Common myeloid progenitor, CD34-positive (primary cell): ENCODE measurements at regions not wholly inside any gene's neighbourhood (a gene's known extent, or its start where the extent isn't known, plus 50 kb on each side); places are given as distances from the start of the nearest gene placed in this dataset.

ENCODE experiments used
- CTCF ChIA-PET: fragments of 350-600 bp; sonication (Branson Sonifier 250); formaldehyde crosslinking; loops from one replicate; lab custom pipeline; 2021; ENCODE audit warnings: antibody characterized with exemption; lab: Charles Lee
- POLR2A ChIA-PET: fragments of 350-600 bp; sonication (Branson Sonifier 250); formaldehyde crosslinking; loops from one replicate; lab custom pipeline; 2021; ENCODE audit warnings: antibody characterized with exemption; lab: Charles Lee
- DNase-seq, 3 donors: peaks; one replicate each; pipeline versions ENCODE4 v3.0.0 to v3.0.0-alpha.2; 2013
- H3K27ac ChIP-seq, 2 experiments: 1 replicate in 1 of 2; 2 replicates in 1 of 2; pipeline ENCODE4 v1.7.0; 2013; ENCODE audit warnings: inconsistent platforms in 2 of 2, low read length in 2 of 2, mild to moderate bottlenecking in 2 of 2, low read depth in 1 of 2, moderate library complexity in 1 of 2; ENCODE audit not compliant: severe bottlenecking in 2 of 2, insufficient read depth in 1 of 2, poor library complexity in 1 of 2
- H3K27me3 ChIP-seq, 5 experiments: replicated peaks in 2 of 5; 1 replicate in 3 of 5; 2 replicates in 2 of 5; pipeline versions ENCODE4 v1.6.1 to v1.7.0; 2013; ENCODE audit warnings: low read length in 4 of 5, mild to moderate bottlenecking in 2 of 5, moderate library complexity in 2 of 5, inconsistent platforms in 1 of 5; ENCODE audit not compliant: insufficient read depth in 5 of 5, control insufficient read depth in 4 of 5
- H3K36me3 ChIP-seq, 4 experiments: 1 replicate in 2 of 4; 2 replicates in 2 of 4; pipeline versions ENCODE4 v1.6.1 to v1.7.0; 2013; ENCODE audit warnings: low read length in 3 of 4, control low read depth in 1 of 4, mild to moderate bottlenecking in 1 of 4; ENCODE audit not compliant: control insufficient read depth in 4 of 4, insufficient read depth in 4 of 4
- H3K4me1 ChIP-seq, 4 experiments: 1 replicate in 3 of 4; 2 replicates in 1 of 4; pipeline versions ENCODE4 v1.6.1 to v1.7.1; 2013; ENCODE audit warnings: low read length in 3 of 4, mild to moderate bottlenecking in 3 of 4, control low read depth in 1 of 4, inconsistent platforms in 1 of 4, moderate library complexity in 1 of 4; ENCODE audit not compliant: control insufficient read depth in 4 of 4, insufficient read depth in 4 of 4; ENCODE audit errors: control extremely low read depth in 1 of 4
- H3K4me3 ChIP-seq, 7 experiments: 1 replicate in 4 of 7; 2 replicates in 3 of 7; pipeline versions ENCODE4 v1.5.1 to v1.7.0; 2013; ENCODE audit warnings: mild to moderate bottlenecking in 7 of 7, low read length in 6 of 7, moderate library complexity in 6 of 7, inconsistent platforms in 2 of 7, low read depth in 2 of 7, control low read depth in 1 of 7; ENCODE audit not compliant: insufficient read depth in 4 of 7, control insufficient read depth in 1 of 7; ENCODE audit errors: extremely low read depth in 1 of 7
- H3K9me3 ChIP-seq, 5 experiments: 1 replicate in 4 of 5; 2 replicates in 1 of 5; pipeline versions ENCODE4 v1.6.1 to v1.7.1; 2013; ENCODE audit warnings: low read length in 4 of 5, mild to moderate bottlenecking in 2 of 5, inconsistent platforms in 1 of 5, low read depth in 1 of 5, moderate library complexity in 1 of 5; ENCODE audit not compliant: control insufficient read depth in 4 of 5, insufficient read depth in 2 of 5; ENCODE audit errors: control extremely low read depth in 1 of 5
- WGBS: methylation state at CpG from one replicate; pipeline ENCODE4 v1.1.5; 2013; ENCODE audit not compliant: insufficient coverage; 5-methylcytosine and 5-hydroxymethylcytosine counted together

GRCh38 chr2:107545066-107545465, 281.6 kb upstream of the RGPD4 start:
- H3K4me3 ChIP-seq, result no peak overlapping the region
- no peaks in the 10 kb centered on the region for H3K4me1 ChIP-seq
- no peak overlapping the region for H3K27ac ChIP-seq
- WGBS, result 94% methylated on average over 8 of the region's 11 CpGs
- POLR2A ChIA-PET, result no interaction called here
- H3K9me3 ChIP-seq, result no peaks in the 10 kb centered on the region
- CTCF ChIA-PET, result no interaction called here
- no peak for DNase-seq
- H3K27me3 ChIP-seq, result no peaks in the 10 kb centered on the region
- H3K36me3 ChIP-seq, result no peaks in the 10 kb centered on the region

GRCh38 chr2:107545851-107546250, 280.8 kb upstream of the RGPD4 start:
- Histone ChIP-seq H3K27ac (no peak overlapping the region), H3K36me3 (no peaks in the 10 kb centered on the region), H3K4me3 (no peak overlapping the region), H3K4me1 (no peaks in the 10 kb centered on the region), H3K27me3 (no peaks in the 10 kb centered on the region), H3K9me3 (no peaks in the 10 kb centered on the region)
- ChIA-PET CTCF (no interaction called here), POLR2A (no interaction called here)
- no CpG with 5 or more reads among the region's 4 CpGs for WGBS
- no peak for DNase-seq

- 67% methylated on average over 1 of the region's 1 CpG for WGBS
- ChIA-PET POLR2A (no interaction called here), CTCF (no interaction called here)
- Histone ChIP-seq H3K9me3 (no peaks in the 10 kb centered on the region), H3K4me3 (no peak overlapping the region), H3K27me3 (no peaks in the 10 kb centered on the region), H3K4me1 (no peaks in the 10 kb centered on the region), H3K27ac (no peak overlapping the region), H3K36me3 (no peaks in the 10 kb centered on the region)
- no peak for DNase-seq
Observed at GRCh38 chr2:107548216-107548615, 278.5 kb upstream of the RGPD4 start.

- ChIA-PET CTCF (no interaction called here), POLR2A (no interaction called here)
- DNase-seq, result no peak
- H3K4me3 ChIP-seq, result no peak overlapping the region
- H3K9me3 ChIP-seq, result peaks cover 0 to 14% (median 9%) of the 10 kb centered on the region in 5 experiments
- no peak overlapping the region for H3K27ac ChIP-seq
- no peaks in the 10 kb centered on the region for H3K27me3 ChIP-seq
- H3K36me3 ChIP-seq, result no peaks in the 10 kb centered on the region
- 67% methylated on average over 1 of the region's 2 CpGs for WGBS
- H3K4me1 ChIP-seq, result no peaks in the 10 kb centered on the region
Observed at GRCh38 chr2:107553046-107553445, 273.6 kb upstream of the RGPD4 start.

GRCh38 chr2:107553539-107553938, 273.2 kb upstream of the RGPD4 start:
- CTCF ChIA-PET, result no interaction called here
- H3K27ac ChIP-seq, result no peak overlapping the region
- no peaks in the 10 kb centered on the region for H3K27me3 ChIP-seq
- H3K9me3 ChIP-seq, result peaks cover 0 to 14% (median 10%) of the 10 kb centered on the region in 5 experiments
- H3K4me3 ChIP-seq, result no peak overlapping the region
- POLR2A ChIA-PET, result no interaction called here
- no peak for DNase-seq
- H3K36me3 ChIP-seq, result no peaks in the 10 kb centered on the region
- WGBS, result 85% methylated on average over 2 of the region's 5 CpGs
- no peaks in the 10 kb centered on the region for H3K4me1 ChIP-seq

- ChIA-PET POLR2A (no interaction called here), CTCF (no interaction called here)
- 100% methylated on average over 4 of the region's 5 CpGs for WGBS
- Histone ChIP-seq H3K4me1 (no peaks in the 10 kb centered on the region), H3K36me3 (no peaks in the 10 kb centered on the region), H3K27ac (no peak overlapping the region), H3K9me3 (peaks cover 1 to 14% (median 10%) of the 10 kb centered on the region in 5 experiments), H3K27me3 (no peaks in the 10 kb centered on the region), H3K4me3 (no peak overlapping the region)
- DNase-seq, result no peak
Observed at GRCh38 chr2:107556038-107556627, 270.6 kb upstream of the RGPD4 start.

GRCh38 chr2:107558295-107558694, 268.4 kb upstream of the RGPD4 start:
- DNase-seq, result no peak
- Histone ChIP-seq H3K27ac (no peak overlapping the region), H3K36me3 (no peaks in the 10 kb centered on the region), H3K9me3 (peaks cover 1 to 14% (median 10%) of the 10 kb centered on the region in 5 experiments), H3K4me1 (no peaks in the 10 kb centered on the region), H3K4me3 (no peak overlapping the region), H3K27me3 (no peaks in the 10 kb centered on the region)
- CTCF ChIA-PET, result no interaction called here
- 93% methylated on average over 2 of the region's 3 CpGs for WGBS
- POLR2A ChIA-PET, result no interaction called here
